ENCODE measurements at regions not wholly inside any gene's neighbourhood (a gene's known extent, or its start where the extent isn't known, plus 50 kb on each side); places are given as distances from the start of the nearest gene placed in this dataset.
"Not testable (repeated sequence)": the region's sequence is repeated elsewhere in the genome, so short reads cannot be mapped to it uniquely, and the experiment has no call there.

- no peak for DNase-seq (ENCODE audit: low spot score)
Measured at GRCh38 chr1:177710696-177711620, 258.9 kb downstream of the SEC16B start.

GRCh38 chr1:177708406-177708805 is 261.5 kb downstream of the SEC16B start:
- DNase-seq (ENCODE audit: low spot score) = no peak

GRCh38 chr1:177706977-177707376 is 262.9 kb downstream of the SEC16B start:
- DNase-seq (ENCODE audit: low spot score) = no peak

DNA sequence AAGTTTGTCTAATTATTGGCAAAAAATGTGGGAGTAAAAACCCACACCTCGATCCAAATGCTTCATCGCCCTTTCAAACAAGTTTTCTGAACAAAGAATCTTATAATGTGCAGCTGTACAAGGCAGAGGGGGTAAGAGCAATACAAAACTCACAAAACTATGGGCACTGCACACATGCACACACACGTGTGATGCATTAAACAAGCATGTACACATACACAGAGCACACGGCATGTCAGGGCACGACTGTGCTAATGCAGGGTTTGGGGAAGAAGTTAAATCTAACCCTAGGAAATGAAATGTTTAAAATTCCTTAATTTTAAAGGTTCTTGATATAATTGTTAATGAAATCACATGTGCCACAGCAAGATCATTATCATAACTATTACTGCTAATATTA is 264.0 kb downstream of the SEC16B start:
- DNase-seq (ENCODE audit: low spot score) = no peak

- DNase-seq (ENCODE audit: low spot score) = no peak
Measured at GRCh38 chr1:177703888-177704446, 265.9 kb downstream of the SEC16B start.

GRCh38 chr1:177701654-177702353 is 268.1 kb downstream of the SEC16B start:
- no peak for DNase-seq (ENCODE audit: low spot score)

- no peak for DNase-seq (ENCODE audit: low spot score)
Measured at GRCh38 chr1:177700856-177701255, 269.0 kb downstream of the SEC16B start.

GRCh38 chr1:177690996-177691395 is 278.9 kb downstream of the SEC16B start:
- no peak for DNase-seq (ENCODE audit: low spot score)

- DNase-seq (ENCODE audit: low spot score) = no peak
Measured at GRCh38 chr1:177687544-177687943, 282.3 kb downstream of the SEC16B start.

DNA sequence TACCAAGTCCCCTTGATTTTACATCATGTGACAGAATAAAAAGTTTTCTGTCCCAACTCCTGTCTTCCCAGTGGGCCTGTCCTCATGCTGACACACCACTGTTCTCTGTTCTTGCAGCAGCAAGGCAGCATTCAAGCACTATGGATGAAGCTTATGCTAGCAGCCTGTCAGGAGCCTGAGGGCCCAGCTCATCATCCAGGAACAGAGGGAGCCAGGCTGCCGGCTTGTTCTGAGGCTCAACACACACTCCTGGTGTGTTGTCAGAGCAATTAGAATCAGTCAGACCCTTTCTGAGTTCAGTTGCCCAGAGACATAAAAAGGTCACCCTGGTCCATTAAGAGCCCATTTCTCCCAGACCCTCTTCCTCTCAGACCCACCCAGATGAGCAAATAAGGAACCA is 282.9 kb downstream of the SEC16B start:
- DNase-seq (ENCODE audit: low spot score) = no peak

DNA sequence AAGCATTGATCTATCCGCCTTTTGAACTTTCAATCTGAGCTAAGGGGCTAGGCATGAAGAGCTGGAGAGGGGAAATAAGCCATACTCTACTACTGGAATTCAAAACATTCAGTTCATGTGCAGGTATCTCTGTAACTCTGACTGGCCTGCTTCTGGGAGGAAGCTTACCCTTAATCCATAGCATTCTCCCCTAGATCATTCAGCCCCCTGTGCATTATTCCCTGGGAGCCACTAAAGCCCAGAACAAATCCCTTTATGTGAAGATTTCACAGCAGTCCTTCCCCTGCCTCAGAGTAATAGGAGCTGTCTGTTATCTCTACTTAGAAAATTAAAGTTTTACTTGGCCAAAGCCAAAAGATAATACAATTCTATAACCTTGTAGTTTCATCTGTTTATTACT is 300.7 kb downstream of the SEC16B start:
- DNase-seq (ENCODE audit: low spot score) = no peak

- DNase-seq (ENCODE audit: low spot score) = no peak
Measured at GRCh38 chr1:177665935-177666334, 303.9 kb downstream of the SEC16B start.

DNA sequence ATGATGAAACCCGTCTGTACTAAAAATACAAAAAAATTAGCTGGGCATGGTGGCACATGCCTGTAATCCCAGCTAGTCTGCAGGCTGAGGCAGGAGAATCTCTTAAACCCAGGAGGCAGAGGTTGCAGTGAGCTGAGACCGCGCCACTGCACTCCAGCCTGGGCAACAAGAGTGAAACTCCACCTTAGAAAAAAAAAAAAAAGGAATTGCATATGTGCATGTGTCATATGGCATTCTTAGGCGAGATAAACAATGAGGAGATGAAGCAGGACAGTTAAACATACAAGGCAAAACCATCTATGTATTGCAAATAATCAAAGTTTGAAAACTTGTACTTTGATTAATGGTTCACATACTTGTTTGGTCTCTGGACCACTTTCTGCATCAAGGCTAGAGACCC is 305.1 kb downstream of the SEC16B start:
- not testable (repeated sequence) for DNase-seq (ENCODE audit: low spot score)

- no peak for DNase-seq (ENCODE audit: low spot score)
Measured at GRCh38 chr1:177660188-177660587, 309.7 kb downstream of the SEC16B start.

DNA sequence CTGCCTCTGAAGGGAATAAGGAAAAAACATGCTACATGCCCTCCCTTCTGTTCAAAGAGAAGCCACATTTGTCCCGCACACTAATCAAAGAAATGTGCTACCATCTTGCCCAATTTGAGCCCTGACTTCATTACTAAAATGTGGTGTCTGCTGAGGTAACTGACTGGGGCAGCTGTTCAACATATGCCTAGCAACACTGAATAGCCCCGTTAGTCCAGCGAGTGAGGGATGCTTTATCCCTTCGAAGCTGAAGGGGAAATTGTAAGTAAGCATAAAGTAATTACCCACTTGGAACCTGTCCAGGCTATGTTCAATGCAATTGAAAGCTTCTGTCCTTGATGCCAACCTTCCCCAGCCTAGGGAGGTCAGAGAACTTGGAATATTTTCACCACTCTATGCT is 310.6 kb downstream of the SEC16B start:
- no peak for DNase-seq (ENCODE audit: low spot score)

DNA sequence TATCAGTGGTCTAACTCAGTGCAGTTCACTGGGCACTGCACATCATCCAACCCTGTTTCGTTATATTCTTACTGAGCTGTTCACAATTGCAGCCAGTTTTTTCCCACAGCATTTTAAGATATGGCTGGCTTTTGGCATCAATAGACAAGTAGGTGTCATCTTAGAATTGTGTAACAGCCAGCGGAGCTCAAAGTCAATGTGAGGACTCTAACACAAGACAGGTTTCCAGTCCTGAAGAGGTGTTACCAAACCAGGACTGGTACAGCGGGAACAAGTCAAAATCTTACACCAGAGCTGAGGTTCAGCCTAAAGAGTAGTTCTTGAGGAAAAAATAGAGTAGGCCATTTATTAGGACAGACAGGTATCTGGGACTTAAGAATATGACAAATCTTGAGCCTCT is 313.3 kb downstream of the SEC16B start:
- DNase-seq (ENCODE audit: low spot score) = no peak

- no peak for DNase-seq (ENCODE audit: low spot score)
Measured at GRCh38 chr1:177650947-177651346, 318.9 kb downstream of the SEC16B start.

GRCh38 chr1:177648731-177649265 is 321.1 kb downstream of the SEC16B start:
- no peak for DNase-seq (ENCODE audit: low spot score)

GRCh38 chr1:177648138-177648537 is 321.7 kb downstream of the SEC16B start:
- DNase-seq (ENCODE audit: low spot score) = no peak

DNA sequence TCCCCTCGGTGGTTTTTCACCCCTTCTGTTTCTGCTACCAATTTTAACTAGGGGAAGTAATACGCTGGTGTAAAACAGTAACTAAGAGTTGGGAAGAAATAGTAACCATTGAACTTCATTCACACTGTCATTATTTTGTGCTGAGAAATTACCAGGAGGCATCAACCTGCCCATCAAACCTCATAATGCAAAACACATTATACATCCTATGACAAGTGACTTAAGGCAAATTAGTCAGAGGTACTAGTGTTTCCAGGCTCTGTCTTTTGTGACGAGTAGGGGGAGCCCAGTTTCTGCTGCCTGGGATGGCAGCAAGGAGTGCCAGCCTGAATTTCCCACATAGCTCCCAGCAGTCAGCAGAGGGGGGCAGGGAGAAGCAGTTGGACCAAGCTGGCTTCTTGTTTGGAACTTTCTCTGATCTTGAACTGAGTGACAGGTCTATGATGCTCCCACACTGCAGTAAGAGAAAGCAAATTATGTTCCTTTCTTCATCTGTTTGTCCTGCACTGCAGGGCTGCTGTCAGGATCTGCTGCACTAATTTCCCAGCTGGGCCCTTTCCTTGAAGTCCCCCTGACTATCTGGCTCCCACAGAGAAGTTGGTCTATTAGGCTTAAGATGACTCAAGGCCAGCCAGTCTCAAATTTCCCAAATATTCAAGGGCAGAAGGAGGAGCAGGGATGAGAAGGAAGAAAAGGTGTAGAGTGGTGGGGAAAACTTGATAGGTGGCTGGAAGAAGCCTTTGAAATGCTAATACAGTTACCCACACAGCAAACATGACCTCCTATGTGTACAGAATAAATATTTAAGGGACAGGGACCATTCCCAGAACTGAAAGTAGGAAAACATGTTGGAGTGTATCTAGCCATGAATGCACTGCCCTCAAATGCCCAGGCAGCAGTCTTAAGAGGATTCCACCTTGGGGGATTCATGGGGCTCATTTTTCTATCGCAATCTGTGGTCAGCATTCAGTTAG is 322.8 kb downstream of the SEC16B start:
- DNase-seq (ENCODE audit: low spot score) = no peak

- no peak for DNase-seq (ENCODE audit: low spot score)
Measured at GRCh38 chr1:177645491-177646190, 324.2 kb downstream of the SEC16B start.
